SK-N-SH (cell line): ENCODE measurements at regions not wholly inside any gene's neighbourhood (a gene's known extent, or its start where the extent isn't known, plus 50 kb on each side); places are given as distances from the start of the nearest gene placed in this dataset.

ENCODE experiments used
- CTCF ChIA-PET: fragments of 300-600, 350-600 bp; formaldehyde crosslinking; extraction: SDS; loops from one replicate; lab custom pipeline; 2021; lab: Yijun Ruan, JAX
- POLR2A ChIA-PET: fragments of 350-600 bp; sonication (Branson Sonifier 250); formaldehyde crosslinking; extraction: SDS; loops from one replicate; lab custom pipeline; 2020; ENCODE audit warnings: antibody characterized with exemption, inconsistent platforms; lab: Yijun Ruan, JAX
- DNase-seq: peaks from one replicate; pipeline ENCODE4 v3.0.0; 2012
- H2AFZ ChIP-seq: fragments of 200-600 bp; sonication (generic); 2 replicates; pipeline ENCODE4 v1.8.1; 2016; ENCODE audit warnings: antibody characterized with exemption, mild to moderate bottlenecking, low read depth
- H3F3A ChIP-seq: fragments of 200-600 bp; sonication (generic); replicated peaks from 2 replicates; pipeline ENCODE3; 2016; ENCODE audit warnings: antibody characterized with exemption, mild to moderate bottlenecking; ENCODE audit not compliant: insufficient read depth
- H3K27ac ChIP-seq, 2 experiments: fragments of 200-500 bp in 1 of 2; fragments of 200-600 bp in 1 of 2; sonication (Bioruptor generic) in 1 of 2; sonication (generic), shearing (Covaris generic) in 1 of 2; 2 replicates each; pipeline versions ENCODE4 v1.5.1 to v1.6.1; 2014 to 2016; ENCODE audit warnings: low read depth in 2 of 2, inconsistent platforms in 1 of 2, low read length in 1 of 2, mild to moderate bottlenecking in 1 of 2, mixed read lengths in 1 of 2
- H3K27me3 ChIP-seq: fragments of 200-600 bp; sonication (generic), shearing (Covaris generic); 2 replicates; pipeline ENCODE4 v1.6.1; 2016; ENCODE audit warnings: mixed run types; ENCODE audit not compliant: insufficient read depth
- H3K36me3 ChIP-seq, 2 experiments: fragments of 200-500 bp in 1 of 2; fragments of 200-600 bp in 1 of 2; sonication (Bioruptor generic) in 1 of 2; sonication (generic) in 1 of 2; replicated peaks in 1 of 2; 2 replicates each; pipeline versions ENCODE3 to v1.5.1; 2014 to 2016; ENCODE audit warnings: low read length in 1 of 2, mild to moderate bottlenecking in 1 of 2; ENCODE audit not compliant: insufficient read depth in 2 of 2, control insufficient read depth in 1 of 2
- H3K4me1 ChIP-seq, 2 experiments: fragments of 200-500 bp in 1 of 2; fragments of 200-600 bp in 1 of 2; sonication (Bioruptor generic) in 1 of 2; sonication (generic), shearing (Covaris generic) in 1 of 2; 2 replicates each; pipeline versions ENCODE4 v1.5.1 to v1.6.1; 2014 to 2016; ENCODE audit warnings: low read depth in 1 of 2, low read length in 1 of 2, mixed run types in 1 of 2; ENCODE audit not compliant: insufficient read depth in 2 of 2, control insufficient read depth in 1 of 2
- H3K4me2 ChIP-seq: fragments of 200-600 bp; sonication (generic), shearing (Covaris generic); 2 replicates; pipeline ENCODE4 v1.6.1; 2017; ENCODE audit warnings: mixed run types
- H3K4me3 ChIP-seq, 2 experiments: fragments of 200-500 bp in 1 of 2; fragments of 200-600 bp in 1 of 2; sonication (Bioruptor generic) in 1 of 2; sonication (generic), shearing (Covaris generic) in 1 of 2; 2 replicates each; pipeline versions ENCODE4 v1.5.1 to v1.8.1; 2014 to 2016; ENCODE audit warnings: low read depth in 2 of 2, inconsistent platforms in 1 of 2, low read length in 1 of 2, mild to moderate bottlenecking in 1 of 2, mixed read lengths in 1 of 2, moderate library complexity in 1 of 2
- H3K79me2 ChIP-seq: fragments of 200-600 bp; sonication (generic); 2 replicates; pipeline ENCODE4 v1.8.1; 2017; ENCODE audit warnings: mild to moderate bottlenecking; ENCODE audit not compliant: insufficient read depth
- H3K9ac ChIP-seq: fragments of 200-600 bp; sonication (generic); 2 replicates; pipeline ENCODE4 v1.6.1; 2017; ENCODE audit warnings: mixed run types
- H3K9me2 ChIP-seq: fragments of 200-600 bp; sonication (generic); 2 replicates; pipeline ENCODE4 v1.6.1; 2017; ENCODE audit warnings: mixed run types
- H3K9me3 ChIP-seq: fragments of 200-600 bp; sonication (generic); 2 replicates; pipeline ENCODE4 v1.6.1; 2017; ENCODE audit warnings: mixed run types, mild to moderate bottlenecking, moderate library complexity
- H4K20me1 ChIP-seq: fragments of 200-600 bp; sonication (generic); 2 replicates; pipeline ENCODE4 v1.6.1; 2017; ENCODE audit warnings: mild to moderate bottlenecking, mixed run types; ENCODE audit not compliant: insufficient read depth
- CHD2 ChIP-seq: fragments of 150-350 bp; IDR thresholded peaks from 2 replicates; pipeline ENCODE4 v1.6.1; 2018; ENCODE audit warnings: low read length; ENCODE audit not compliant: partially characterized antibody
- ELF1 ChIP-seq: IDR thresholded peaks from 2 replicates; pipeline ENCODE4 v1.4.0; 2012
- EP300 ChIP-seq, 2 experiments: IDR thresholded peaks; 2 replicates each; pipeline versions ENCODE4 v1.4.0 to v1.6.1; 2012; ENCODE audit warnings: borderline replicate concordance in 1 of 2, low read depth in 1 of 2, low read length in 1 of 2
- EZH2phosphoT487 ChIP-seq: fragments of 200-600 bp; sonication (generic); IDR thresholded peaks from 2 replicates; pipeline ENCODE4 v1.6.1; 2017; ENCODE audit warnings: low read depth, mixed run types, mild to moderate bottlenecking, antibody characterized with exemption, moderate library complexity, borderline replicate concordance
- FOSL2 ChIP-seq: IDR thresholded peaks from 2 replicates; pipeline ENCODE4 v1.4.0; 2012; ENCODE audit warnings: low read depth, mild to moderate bottlenecking, moderate library complexity, borderline replicate concordance
- FOXJ3 ChIP-seq: sonication (generic); formaldehyde crosslinking; IDR thresholded peaks from 2 replicates; pipeline ENCODE4 v1.5.1; 2020; ENCODE audit warnings: mild to moderate bottlenecking, missing genetic modification reagents
- FOXM1 ChIP-seq: IDR thresholded peaks from 2 replicates; pipeline ENCODE4 v1.4.0; 2012; ENCODE audit warnings: low read depth, mild to moderate bottlenecking
- GABPA ChIP-seq: IDR thresholded peaks from 2 replicates; pipeline ENCODE4 v1.4.0; 2012; ENCODE audit warnings: low read depth, mild to moderate bottlenecking
- IRF3 ChIP-seq: fragments of 150-350 bp; IDR thresholded peaks from 2 replicates; pipeline ENCODE4 v1.6.1; 2016; ENCODE audit warnings: mild to moderate bottlenecking, low read depth, low read length
- MEF2A ChIP-seq: IDR thresholded peaks from 2 replicates; pipeline ENCODE4 v1.4.0; 2012; ENCODE audit warnings: low read depth, borderline replicate concordance
- MXI1 ChIP-seq: IDR thresholded peaks from 2 replicates; pipeline ENCODE4 v1.6.1; 2012; ENCODE audit warnings: mild to moderate bottlenecking, low read depth, low read length, improper control_type of control experiment
- NFIC ChIP-seq: IDR thresholded peaks from 2 replicates; pipeline ENCODE4 v1.4.0; 2012; ENCODE audit warnings: borderline replicate concordance
- NRF1 ChIP-seq: IDR thresholded peaks from 2 replicates; pipeline ENCODE4 v1.6.1; 2012; ENCODE audit warnings: low read depth, mild to moderate bottlenecking, low read length
- PBX3 ChIP-seq: IDR thresholded peaks from 2 replicates; pipeline ENCODE4; 2012
- POLR2AphosphoS5 ChIP-seq: IDR thresholded peaks from 2 replicates; pipeline ENCODE4 v1.6.1; 2012; ENCODE audit warnings: low read depth, low read length
- RAD21 ChIP-seq: IDR thresholded peaks from 2 replicates; pipeline ENCODE4 v1.6.1; 2012; ENCODE audit warnings: mild to moderate bottlenecking, low read length
- RCOR1 ChIP-seq: fragments of 150-350 bp; IDR thresholded peaks from 2 replicates; pipeline ENCODE4 v1.6.1; 2017; ENCODE audit warnings: antibody characterized with exemption, low read length
- RFX5 ChIP-seq: IDR thresholded peaks from 2 replicates; pipeline ENCODE4 v1.6.1; 2012; ENCODE audit warnings: mild to moderate bottlenecking, improper control_type of control experiment, low read length
- SIN3A ChIP-seq: IDR thresholded peaks from 2 replicates; pipeline ENCODE4 v1.6.1; 2012; ENCODE audit warnings: low read depth, mild to moderate bottlenecking, low read length, moderate library complexity, borderline replicate concordance
- SMC3 ChIP-seq: IDR thresholded peaks from 2 replicates; pipeline ENCODE4 v1.6.1; 2012; ENCODE audit warnings: low read depth, low read length, improper control_type of control experiment
- TAF1 ChIP-seq: IDR thresholded peaks from 2 replicates; pipeline ENCODE4 v1.6.1; 2012; ENCODE audit warnings: low read depth, mild to moderate bottlenecking, low read length, moderate library complexity, borderline replicate concordance
- TCF12 ChIP-seq: IDR thresholded peaks from 2 replicates; pipeline ENCODE4 v1.4.0; 2012
- TEAD4 ChIP-seq: IDR thresholded peaks from 2 replicates; pipeline ENCODE4 v1.4.0; 2012; ENCODE audit warnings: mild to moderate bottlenecking, borderline replicate concordance; ENCODE audit not compliant: insufficient read depth
- YY1 ChIP-seq: IDR thresholded peaks from 2 replicates; pipeline ENCODE4 v1.4.0; 2012; ENCODE audit warnings: low read depth, mild to moderate bottlenecking
- ZBTB33 ChIP-seq: IDR thresholded peaks from 2 replicates; pipeline ENCODE4 v1.4.0; 2012; ENCODE audit warnings: low read depth, borderline replicate concordance
- WGBS: methylation state at CpG from one replicate; pipeline ENCODE4 v1.1.6; 2017; ENCODE audit warnings: low lambda C conversion rate; 5-methylcytosine and 5-hydroxymethylcytosine counted together

- H3K27ac ChIP-seq: no peak overlapping the region
- CTCF ChIA-PET: no interaction called here
- TF ChIP-seq MXI1 (no peak), TAF1 (no peak), GABPA (no peak), TCF12 (no peak), EZH2phosphoT487 (no peak), RAD21 (no peak), POLR2AphosphoS5 (no peak), SMC3 (no peak), RCOR1 (no peak), ELF1 (no peak), FOSL2 (no peak)
- no peak overlapping the region for H2AFZ ChIP-seq
- H3F3A ChIP-seq: no peaks in the 10 kb centered on the region
- H3K9me2 ChIP-seq: no peaks in the 10 kb centered on the region
- H3K4me1 ChIP-seq: no peaks in the 10 kb centered on the region; a peak in 1 of 4 replicates
- POLR2A ChIA-PET: no interaction called here
- H3K36me3 ChIP-seq: no peaks in the 10 kb centered on the region
- no peaks in the 10 kb centered on the region for H3K79me2 ChIP-seq
- no peak overlapping the region for H3K9ac ChIP-seq
- H3K4me2 ChIP-seq: no peak overlapping the region
- no peak for DNase-seq
- WGBS: 63% methylated on average over 2 of the region's 2 CpGs
- H4K20me1 ChIP-seq: no peaks in the 10 kb centered on the region
- H3K4me3 ChIP-seq: no peak overlapping the region
- no peaks in the 10 kb centered on the region for H3K27me3 ChIP-seq
- H3K9me3 ChIP-seq: no peaks in the 10 kb centered on the region
Measured at GRCh38 chr5:167553511-167553910, 737.9 kb upstream of the WWC1 start.

GRCh38 chr5:167554564-167555290 is 736.7 kb upstream of the WWC1 start:
- CTCF ChIA-PET: interaction anchor here (0.7 to 2.5 kb wide), 2 partner anchors 11 to 33 kb away, joined by 3 to 13 read pairs; no protein-coding TSS in a partner anchor
- H3K27me3 ChIP-seq: no peaks in the 10 kb centered on the region

More at GRCh38 chr5:167554564-167555290, 736.7 kb upstream of the WWC1 start:
- Histone ChIP-seq H4K20me1 (no peaks in the 10 kb centered on the region), H2AFZ (no peak overlapping the region), H3K4me1 (no peaks in the 10 kb centered on the region; a peak in 1 of 4 replicates), H3K9me3 (no peaks in the 10 kb centered on the region), H3K9me2 (no peaks in the 10 kb centered on the region), H3K79me2 (no peaks in the 10 kb centered on the region), H3F3A (no peaks in the 10 kb centered on the region), H3K27ac (no peak overlapping the region), H3K9ac (no peak overlapping the region), H3K36me3 (no peaks in the 10 kb centered on the region), H3K4me2 (no peak overlapping the region), H3K4me3 (no peak overlapping the region)
- POLR2A ChIA-PET: no interaction called here
- TF ChIP-seq SIN3A (no peak), FOXJ3 (CRISPR knock-in tag) (no peak), ZBTB33 (no peak), NRF1 (no peak), TCF12 (no peak), CHD2 (no peak), ELF1 (no peak), MEF2A (no peak), EP300 (IDR thresholded peaks at IDR 0.05; ENCODE audit: borderline replicate concordance in 1 of 2, low read depth in 1 of 2, low read length in 1 of 2) (no peak), RAD21 (no peak), PBX3 (no peak), IRF3 (no peak), RFX5 (no peak), NFIC (no peak), FOXM1 (no peak), TAF1 (no peak), TEAD4 (no peak), GABPA (no peak), POLR2AphosphoS5 (no peak), YY1 (no peak)
- DNase-seq: no peak
- 71% methylated on average over 7 of the region's 7 CpGs for WGBS
